ENCODE measurements at regions not wholly inside any gene's neighbourhood (a gene's known extent, or its start where the extent isn't known, plus 50 kb on each side); places are given as distances from the start of the nearest gene placed in this dataset.

DNA sequence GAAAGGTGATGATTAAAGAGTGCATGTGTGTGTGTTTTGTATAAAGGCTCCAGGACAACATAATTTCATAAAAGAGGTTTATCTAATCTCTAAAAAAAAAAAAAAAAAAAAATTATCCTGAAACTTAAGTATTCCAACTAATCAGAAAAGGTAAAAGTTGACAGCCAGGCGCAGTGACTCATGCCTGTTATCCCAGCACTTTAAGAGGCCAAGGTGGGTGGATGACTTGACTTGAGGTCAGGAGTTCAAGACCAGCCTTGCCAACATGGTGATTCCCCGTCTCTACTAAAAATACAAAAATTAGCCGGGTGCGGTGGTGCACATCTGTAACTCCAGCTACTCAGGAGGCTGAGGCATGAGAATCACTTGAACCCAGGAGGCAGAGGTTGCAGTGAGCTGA, 632.7 kb upstream of the CHORDC1 start:
- no peak for DNase-seq (ENCODE audit: low spot score)
- no peaks in the 10 kb centered on the region for H3K4me1 Mint-ChIP-seq
- H3K9me3 Mint-ChIP-seq, result peaks cover 11% of the 10 kb centered on the region
- TF ChIP-seq JAZF1 (CRISPR knock-in tag; IDR thresholded peaks at IDR 0.05) (no peak), CREB1 (CRISPR knock-in tag; IDR thresholded peaks at IDR 0.05) (no peak), FOXK1 (CRISPR knock-in tag; IDR thresholded peaks at IDR 0.05) (no peak), ARID4B (CRISPR knock-in tag; IDR thresholded peaks at IDR 0.05; ENCODE audit: borderline replicate concordance) (no peak), ZNF423 (CRISPR knock-in tag; IDR thresholded peaks at IDR 0.05) (no peak), ZNF416 (CRISPR knock-in tag; IDR thresholded peaks at IDR 0.05) (no peak), TCF7 (CRISPR knock-in tag; IDR thresholded peaks at IDR 0.05; ENCODE audit: low read depth) (no peak), ESRRA (CRISPR knock-in tag; IDR thresholded peaks at IDR 0.05; ENCODE audit: borderline replicate concordance) (no peak), EMX1 (CRISPR knock-in tag; IDR thresholded peaks at IDR 0.05) (no peak), E2F4 (CRISPR knock-in tag; IDR thresholded peaks at IDR 0.05; ENCODE audit: borderline replicate concordance, low read depth) (no peak), SOX15 (CRISPR knock-in tag; IDR thresholded peaks at IDR 0.05) (no peak), ZBTB43 (CRISPR knock-in tag; IDR thresholded peaks at IDR 0.05) (no peak), ZNF219 (CRISPR knock-in tag; IDR thresholded peaks at IDR 0.05; ENCODE audit: borderline replicate concordance) (no peak)
- TF ChIP-seq, protein P1, sequence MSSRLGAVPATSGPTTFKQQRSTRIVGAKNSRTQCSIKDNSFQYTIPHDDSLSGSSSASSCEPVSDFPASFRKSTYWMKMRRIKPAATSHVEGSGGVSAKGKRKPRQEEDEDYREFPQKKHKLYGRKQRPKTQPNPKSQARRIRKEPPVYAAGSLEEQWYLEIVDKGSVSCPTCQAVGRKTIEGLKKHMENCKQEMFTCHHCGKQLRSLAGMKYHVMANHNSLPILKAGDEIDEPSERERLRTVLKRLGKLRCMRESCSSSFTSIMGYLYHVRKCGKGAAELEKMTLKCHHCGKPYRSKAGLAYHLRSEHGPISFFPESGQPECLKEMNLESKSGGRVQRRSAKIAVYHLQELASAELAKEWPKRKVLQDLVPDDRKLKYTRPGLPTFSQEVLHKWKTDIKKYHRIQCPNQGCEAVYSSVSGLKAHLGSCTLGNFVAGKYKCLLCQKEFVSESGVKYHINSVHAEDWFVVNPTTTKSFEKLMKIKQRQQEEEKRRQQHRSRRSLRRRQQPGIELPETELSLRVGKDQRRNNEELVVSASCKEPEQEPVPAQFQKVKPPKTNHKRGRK (CRISPR knock-in tag; IDR thresholded peaks at IDR 0.05; ENCODE audit: borderline replicate concordance), result no peak
- TF ChIP-seq, protein P2, sequence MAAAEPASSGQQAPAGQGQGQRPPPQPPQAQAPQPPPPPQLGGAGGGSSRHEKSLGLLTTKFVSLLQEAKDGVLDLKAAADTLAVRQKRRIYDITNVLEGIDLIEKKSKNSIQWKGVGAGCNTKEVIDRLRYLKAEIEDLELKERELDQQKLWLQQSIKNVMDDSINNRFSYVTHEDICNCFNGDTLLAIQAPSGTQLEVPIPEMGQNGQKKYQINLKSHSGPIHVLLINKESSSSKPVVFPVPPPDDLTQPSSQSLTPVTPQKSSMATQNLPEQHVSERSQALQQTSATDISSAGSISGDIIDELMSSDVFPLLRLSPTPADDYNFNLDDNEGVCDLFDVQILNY (CRISPR knock-in tag; IDR thresholded peaks at IDR 0.05), result no peak
- TF ChIP-seq, protein P3, sequence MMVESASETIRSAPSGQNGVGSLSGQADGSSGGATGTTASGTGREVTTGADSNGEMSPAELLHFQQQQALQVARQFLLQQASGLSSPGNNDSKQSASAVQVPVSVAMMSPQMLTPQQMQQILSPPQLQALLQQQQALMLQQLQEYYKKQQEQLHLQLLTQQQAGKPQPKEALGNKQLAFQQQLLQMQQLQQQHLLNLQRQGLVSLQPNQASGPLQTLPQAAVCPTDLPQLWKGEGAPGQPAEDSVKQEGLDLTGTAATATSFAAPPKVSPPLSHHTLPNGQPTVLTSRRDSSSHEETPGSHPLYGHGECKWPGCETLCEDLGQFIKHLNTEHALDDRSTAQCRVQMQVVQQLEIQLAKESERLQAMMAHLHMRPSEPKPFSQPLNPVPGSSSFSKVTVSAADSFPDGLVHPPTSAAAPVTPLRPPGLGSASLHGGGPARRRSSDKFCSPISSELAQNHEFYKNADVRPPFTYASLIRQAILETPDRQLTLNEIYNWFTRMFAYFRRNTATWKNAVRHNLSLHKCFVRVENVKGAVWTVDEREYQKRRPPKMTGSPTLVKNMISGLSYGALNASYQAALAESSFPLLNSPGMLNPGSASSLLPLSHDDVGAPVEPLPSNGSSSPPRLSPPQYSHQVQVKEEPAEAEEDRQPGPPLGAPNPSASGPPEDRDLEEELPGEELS (CRISPR knock-in tag; IDR thresholded peaks at IDR 0.05), result no peak
- no peaks in the 10 kb centered on the region for H3K36me3 Mint-ChIP-seq
- ATAC-seq, result no peak
- H3K27ac Mint-ChIP-seq, result no peak overlapping the region
- ChIA-PET POLR2A (no interaction called here), CTCF (no interaction called here)
- H3K27me3 Mint-ChIP-seq (ENCODE audit: low read depth), result no peaks in the 10 kb centered on the region; the same call in 1 of the 2 replicates
- H3K4me3 Mint-ChIP-seq, result no peak overlapping the region
